Stomach (tissue), 4 donors: ENCODE measurements at regions not wholly inside any gene's neighbourhood (a gene's known extent, or its start where the extent isn't known, plus 50 kb on each side); places are given as distances from the start of the nearest gene placed in this dataset.

ENCODE experiments used
- CTCF ChIP-seq, 7 experiments: fragments of 450-650 bp in 4 of 7; fragments of 200-600 bp in 3 of 7; sonication (generic) in 3 of 7; IDR thresholded peaks; one replicate each; pipeline ENCODE4 v1.5.1; 2016 to 2019; ENCODE audit warnings: antibody characterized with exemption in 7 of 7, control low read depth in 2 of 7, mild to moderate bottlenecking in 1 of 7
- EP300 ChIP-seq: sonication (generic); formaldehyde crosslinking; IDR thresholded peaks from one replicate; pipeline ENCODE4 v1.6.1; 2017; ENCODE audit warnings: antibody characterized with exemption
- POLR2A ChIP-seq, 4 donors: fragments of 450-650 bp; IDR thresholded peaks; one replicate each; pipeline ENCODE4 v1.6.1; 2016; ENCODE audit warnings: antibody characterized with exemption in 4 of 4, control low read depth in 2 of 4, mild to moderate bottlenecking in 1 of 4, moderate library complexity in 1 of 4
- POLR2AphosphoS5 ChIP-seq, 3 donors: sonication (generic); formaldehyde crosslinking; IDR thresholded peaks; one replicate each; pipeline ENCODE4 v1.6.1; 2016; ENCODE audit warnings: antibody characterized with exemption in 3 of 3

GRCh38 chr15:69825941-69826818 is 271.5 kb downstream of the TLE3 start:
- no peak for TF ChIP-seq POLR2AphosphoS5 (IDR thresholded peaks at IDR 0.05)
- no peak for TF ChIP-seq POLR2A (IDR thresholded peaks at IDR 0.05)
- TF ChIP-seq CTCF (IDR thresholded peaks at IDR 0.05), result no peak
- TF ChIP-seq EP300, result no peak
